Ovary (tissue), 7 donors: ENCODE measurements at regions not wholly inside any gene's neighbourhood (a gene's known extent, or its start where the extent isn't known, plus 50 kb on each side); places are given as distances from the start of the nearest gene placed in this dataset.

Experiments used
- DNase-seq, 5 donors: peaks; one replicate each; pipeline ENCODE4 v3.0.0-alpha.2; 2019 to 2020
- H3K27ac ChIP-seq, 2 donors: fragments of 200-600 bp; one replicate each; pipeline versions ENCODE4 v1.5.1 to v1.8.0; 2019 to 2022
- H3K27me3 ChIP-seq: fragments of 200-600 bp; one replicate; pipeline ENCODE4 v1.8.0; 2022
- H3K36me3 ChIP-seq: fragments of 200-600 bp; sonication (generic); one replicate; pipeline ENCODE4 v1.5.1; 2019
- H3K4me1 ChIP-seq: one replicate; pipeline ENCODE4 v1.8.1; 2013; ENCODE audit warnings: mild to moderate bottlenecking, moderate library complexity; ENCODE audit not compliant: insufficient read depth
- H3K4me3 ChIP-seq: fragments of 200-600 bp; sonication (generic); one replicate; pipeline ENCODE4 v1.5.1; 2017
- H3K9me3 ChIP-seq, 2 donors: fragments of 200-600 bp in 1 of 2; sonication (generic) in 1 of 2; one replicate each; pipeline versions ENCODE4 v1.5.1 to v1.8.1; 2013 to 2019; ENCODE audit warnings: mild to moderate bottlenecking in 1 of 2, moderate library complexity in 1 of 2
- CTCF ChIP-seq, 3 donors: fragments of 450-650 bp in 2 of 3; fragments of 200-600 bp in 1 of 3; IDR thresholded peaks; one replicate each; pipeline versions ENCODE4 v1.5.1 to v1.8.0; 2016 to 2022; ENCODE audit warnings: antibody characterized with exemption in 3 of 3, mild to moderate bottlenecking in 1 of 3
- EP300 ChIP-seq: sonication (generic); formaldehyde crosslinking; IDR thresholded peaks from one replicate; pipeline ENCODE4 v1.6.1; 2017; ENCODE audit warnings: antibody characterized with exemption
- POLR2A ChIP-seq: fragments of 450-650 bp; IDR thresholded peaks from one replicate; pipeline ENCODE4 v1.6.1; 2017; ENCODE audit warnings: antibody characterized with exemption, mild to moderate bottlenecking, moderate library complexity
- WGBS, 3 donors: extraction: QIAGEN DNeasy Blood & Tissue Kit in 1 of 3; methylation state at CpG; one replicate each; pipeline versions ENCODE4 v1.1.5 to v1.1.7; 2013 to 2017; 5-methylcytosine and 5-hydroxymethylcytosine counted together
- intact Hi-C, 4 donors: fragments of 100-400 bp; cut with DNase I; formaldehyde crosslinking; loops; one replicate each; pipeline versions ENCODE4 v1.11.0 to v1.15.1; 2022 to 2023
- donor health status: DM: no; HTN: no; CAD: no; lungs with moderate emphysema.
- donor health status: DM: no; HTN: no; CAD: no.
- donor health status: Bipolar disorder and iron deficiency.
- donor health status: DM: no; HTN: no; CAD: no.
- donor health status: DM: yes; HTN: yes; CAD: no.

GRCh38 chr9:126061575-126061974 is 265.1 kb upstream of the MVB12B start:
- no peak for DNase-seq
- Histone ChIP-seq H3K27ac (no peak overlapping the region), H3K4me1 (peaks cover 1% of the 10 kb centered on the region), H3K27me3 (no peaks in the 10 kb centered on the region), H3K36me3 (no peaks in the 10 kb centered on the region), H3K4me3 (no peak overlapping the region), H3K9me3 (no peaks in the 10 kb centered on the region)
- TF ChIP-seq EP300 (no peak), CTCF (IDR thresholded peaks at IDR 0.05) (no peak), POLR2A (no peak)
- 56 to 59% (median 57%) methylated on average over 5 of the region's 5 CpGs for WGBS, 3 donors
- intact Hi-C loops: no loop called here

GRCh38 chr9:126062158-126062886 is 264.3 kb upstream of the MVB12B start:
- no peaks in the 10 kb centered on the region for H3K27me3 ChIP-seq
- TF ChIP-seq CTCF (IDR thresholded peaks at IDR 0.05) (no peak), EP300 (no peak), POLR2A (no peak)
- peak in 1 of 5 donors; percentile 22 for DNase-seq
- H3K9me3 ChIP-seq: no peaks in the 10 kb centered on the region
- no peaks in the 10 kb centered on the region for H3K4me1 ChIP-seq
- 92 to 94% (median 93%) methylated on average over 11 of the region's 11 CpGs for WGBS, 3 donors
- H3K36me3 ChIP-seq: no peaks in the 10 kb centered on the region
- no peak overlapping the region for H3K27ac ChIP-seq
- intact Hi-C loops: no loop called here
- no peak overlapping the region for H3K4me3 ChIP-seq

GRCh38 chr9:126063326-126063725 is 263.3 kb upstream of the MVB12B start:
- Histone ChIP-seq H3K4me1 (no peaks in the 10 kb centered on the region), H3K27me3 (no peaks in the 10 kb centered on the region), H3K9me3 (no peaks in the 10 kb centered on the region), H3K27ac (no peak overlapping the region), H3K36me3 (no peaks in the 10 kb centered on the region), H3K4me3 (no peak overlapping the region)
- TF ChIP-seq CTCF (IDR thresholded peaks at IDR 0.05) (no peak), POLR2A (no peak), EP300 (no peak)
- DNase-seq: peak in 1 of 5 donors; percentile 19
- intact Hi-C loops: no loop called here
- 81 to 90% (median 87%) methylated on average over 5 of the region's 5 CpGs for WGBS, 3 donors

- 54 to 61% (median 55%) methylated on average over 6 of the region's 6 CpGs for WGBS, 3 donors
- Histone ChIP-seq H3K27ac (no peak overlapping the region), H3K27me3 (no peaks in the 10 kb centered on the region), H3K4me3 (no peak overlapping the region), H3K36me3 (no peaks in the 10 kb centered on the region), H3K4me1 (no peaks in the 10 kb centered on the region), H3K9me3 (no peaks in the 10 kb centered on the region)
- DNase-seq: peak in 1 of 5 donors; percentile 9
- intact Hi-C loops: no loop called here
- TF ChIP-seq CTCF (IDR thresholded peaks at IDR 0.05): no peak
- TF ChIP-seq EP300: no peak
- TF ChIP-seq POLR2A: no peak
Measured at GRCh38 chr9:126066131-126066530, 260.5 kb upstream of the MVB12B start.
